HG03521 (cell line): ENCODE measurements at regions not wholly inside any gene's neighbourhood (a gene's known extent, or its start where the extent isn't known, plus 50 kb on each side); places are given as distances from the start of the nearest gene placed in this dataset.
"Not testable (repeated sequence)": the region's sequence is repeated elsewhere in the genome, so short reads cannot be mapped to it uniquely, and the experiment has no call there.

ENCODE experiments used
- ATAC-seq: cut with Tn5 transposase; IDR thresholded peaks from one replicate; pipeline ENCODE4 v1.9.1; 2021; ENCODE audit warnings: mild to moderate bottlenecking, moderate library complexity; ENCODE audit not compliant: unreplicated experiment

DNA sequence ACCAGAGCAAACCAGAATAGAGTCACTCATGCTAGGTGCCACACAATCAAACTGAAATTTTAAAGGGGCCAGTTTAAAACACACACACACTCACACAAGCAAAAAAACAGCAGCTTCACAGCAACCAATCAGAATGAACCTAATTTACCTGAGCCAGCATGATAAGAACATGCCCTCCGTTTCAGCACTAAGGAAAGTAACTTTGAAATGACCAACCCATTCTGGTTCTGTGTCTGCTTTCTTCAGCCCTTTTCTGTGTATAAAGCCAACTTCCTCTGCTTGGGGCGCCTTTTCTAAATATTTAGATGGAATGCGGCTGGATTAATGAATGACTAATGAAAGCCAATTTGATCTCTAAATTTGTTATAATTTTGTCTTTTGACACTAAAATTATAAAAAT, 629.1 kb downstream of the ZEB2 start:
- ATAC-seq: no peak

GRCh38 chr2:143889216-143889615, 630.7 kb downstream of the ZEB2 start:
- ATAC-seq: no peak

DNA sequence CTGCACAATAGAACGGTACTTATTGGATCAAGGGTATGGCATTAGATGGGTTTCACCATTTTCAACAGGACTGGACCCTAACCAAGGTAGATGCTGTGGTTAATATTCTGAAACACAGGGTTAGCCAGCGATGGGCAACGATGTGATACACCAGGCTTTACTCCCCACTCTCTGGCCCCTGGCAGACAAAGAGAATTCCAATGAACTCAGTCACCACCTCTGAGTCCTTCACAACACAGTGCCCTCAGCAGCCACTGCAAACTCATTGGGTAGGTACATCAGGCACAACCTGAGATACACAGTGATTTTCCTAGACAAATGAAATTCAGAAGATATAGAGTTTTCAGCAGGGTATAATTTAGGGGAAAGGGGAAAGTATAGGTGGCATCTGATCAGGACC, 634.5 kb downstream of the ZEB2 start:
- ATAC-seq: no peak

DNA sequence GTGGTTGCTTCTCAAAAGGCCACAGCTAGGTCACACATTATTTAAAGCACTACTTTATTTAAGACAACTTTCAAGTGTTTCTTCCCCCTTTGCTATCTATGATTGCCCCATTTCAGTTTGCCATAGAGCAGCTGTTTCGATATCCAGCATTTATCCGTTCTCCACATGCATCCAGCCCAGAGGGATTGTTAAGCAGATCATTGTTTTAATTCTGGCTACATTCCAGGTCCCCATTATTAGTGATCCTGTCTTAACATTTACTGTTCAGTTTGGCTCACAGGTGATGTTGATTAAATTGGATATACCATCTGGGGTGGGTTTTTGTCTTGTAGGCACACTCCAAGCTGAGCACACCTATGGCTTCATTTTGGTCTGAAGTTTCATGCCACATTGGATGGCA, 638.7 kb downstream of the ZEB2 start:
- ATAC-seq: no peak

GRCh38 chr2:143877876-143878530, 641.9 kb downstream of the ZEB2 start:
- no peak for ATAC-seq

DNA sequence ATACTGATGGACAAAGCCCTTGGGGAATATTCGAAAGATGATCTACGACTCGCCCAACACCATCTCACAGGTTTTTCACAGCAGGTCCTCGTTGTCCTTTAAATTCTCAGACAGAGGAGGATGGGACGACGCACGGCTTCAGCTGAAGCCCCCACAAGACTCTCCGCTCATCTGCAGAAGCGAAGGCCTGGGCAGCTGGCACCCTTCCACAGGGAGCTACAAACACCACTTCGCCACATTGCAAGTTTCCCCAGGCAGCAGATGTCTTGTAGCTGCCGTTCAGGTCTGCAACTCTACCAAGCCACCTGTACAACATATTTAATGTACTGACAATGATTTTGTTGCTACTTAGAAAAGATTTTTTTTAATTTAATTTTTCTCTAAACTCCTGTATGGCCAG, 642.9 kb downstream of the ZEB2 start:
- no peak for ATAC-seq

- no peak for ATAC-seq
These were observed 644.4 kb downstream of the ZEB2 start for GRCh38 chr2:143875295-143876233.

GRCh38 chr2:143873886-143874285, 646.0 kb downstream of the ZEB2 start:
- no peak for ATAC-seq

GRCh38 chr2:143870696-143871095, 649.2 kb downstream of the ZEB2 start:
- no peak for ATAC-seq

DNA sequence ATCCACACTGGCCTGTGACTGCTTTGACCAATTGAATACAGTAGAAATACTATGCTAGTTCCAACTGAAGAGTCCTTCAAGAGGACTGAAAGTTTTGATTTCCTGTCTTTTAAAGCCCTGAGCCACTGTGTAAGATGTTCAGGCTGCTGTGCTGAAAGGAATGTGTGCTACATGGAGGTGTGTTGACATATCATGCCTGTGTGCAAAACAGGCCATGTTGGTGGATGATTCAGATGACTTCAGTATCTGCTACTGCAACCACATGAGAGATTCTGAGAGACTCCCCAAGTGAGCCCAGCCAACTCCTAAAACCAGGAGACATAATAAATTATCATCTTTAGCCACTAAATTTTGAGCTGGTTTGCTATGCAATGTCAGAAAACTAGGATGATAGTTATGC, 662.9 kb downstream of the ZEB2 start:
- no peak for ATAC-seq

GRCh38 chr2:143852759-143853158, 667.2 kb downstream of the ZEB2 start:
- ATAC-seq: no peak

- ATAC-seq: no peak
These were observed 669.8 kb downstream of the ZEB2 start for GRCh38 chr2:143850084-143850483.

DNA sequence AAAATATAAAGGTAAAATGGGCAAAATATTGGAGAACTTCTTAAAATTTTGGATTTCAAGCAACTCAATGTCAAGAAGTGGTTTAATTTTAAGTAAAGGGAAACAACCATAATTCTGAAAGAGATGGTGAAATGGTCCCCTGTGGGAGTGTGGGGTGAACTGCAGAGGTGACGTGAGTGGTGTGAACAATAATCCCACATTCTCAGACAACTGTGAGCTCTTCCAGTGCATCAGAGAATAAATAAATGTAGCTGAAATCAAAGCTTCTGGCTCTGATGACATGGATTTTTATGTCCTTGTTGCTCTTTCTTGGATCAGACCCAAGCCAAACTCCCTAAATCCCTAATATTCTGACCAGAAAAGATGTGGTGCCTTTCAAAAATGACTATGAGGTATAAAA, 672.7 kb downstream of the ZEB2 start:
- ATAC-seq: no peak

- no peak for ATAC-seq
These were observed 674.9 kb downstream of the ZEB2 start for GRCh38 chr2:143844986-143845385.

DNA sequence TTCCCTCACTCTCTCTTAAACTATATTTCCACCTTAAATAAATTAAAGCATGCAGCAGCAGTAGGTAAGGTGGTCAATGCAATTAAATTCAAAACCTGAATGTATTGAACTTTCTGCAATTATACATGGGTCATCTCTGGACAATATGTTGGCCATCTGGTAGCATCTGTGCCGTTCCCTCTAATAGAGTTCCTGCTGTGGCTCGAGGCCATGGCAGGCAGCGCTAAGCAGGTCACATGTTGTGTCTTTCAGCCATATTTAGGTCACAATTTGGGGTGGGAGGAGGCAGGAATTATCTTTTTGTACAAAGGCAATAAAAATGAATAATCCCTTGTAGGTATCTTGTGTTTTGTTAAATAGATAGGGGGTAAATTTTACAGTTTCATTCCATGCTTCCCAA, 676.2 kb downstream of the ZEB2 start:
- no peak for ATAC-seq

DNA sequence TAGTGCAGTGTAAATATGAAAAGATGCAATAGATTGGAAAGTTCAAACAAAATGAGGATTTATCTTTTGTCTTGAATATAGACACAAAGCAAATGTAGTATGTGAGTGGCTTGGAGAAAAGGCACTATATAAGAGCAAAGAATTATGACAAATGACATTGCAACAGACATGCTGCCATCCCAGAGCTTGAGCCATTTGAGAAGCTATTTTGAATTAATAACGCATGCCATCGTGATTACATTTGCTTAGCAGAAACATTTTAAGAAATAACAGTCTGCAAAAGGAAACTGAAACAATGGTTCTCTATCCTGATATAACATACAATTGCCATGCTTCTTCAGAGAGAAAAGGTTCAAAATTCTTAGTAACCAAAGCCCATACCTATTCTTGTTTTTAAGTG, 677.1 kb downstream of the ZEB2 start:
- ATAC-seq: no peak

GRCh38 chr2:143841935-143842334, 678.0 kb downstream of the ZEB2 start:
- no peak for ATAC-seq

GRCh38 chr2:143840601-143841000, 679.3 kb downstream of the ZEB2 start:
- ATAC-seq: no peak

DNA sequence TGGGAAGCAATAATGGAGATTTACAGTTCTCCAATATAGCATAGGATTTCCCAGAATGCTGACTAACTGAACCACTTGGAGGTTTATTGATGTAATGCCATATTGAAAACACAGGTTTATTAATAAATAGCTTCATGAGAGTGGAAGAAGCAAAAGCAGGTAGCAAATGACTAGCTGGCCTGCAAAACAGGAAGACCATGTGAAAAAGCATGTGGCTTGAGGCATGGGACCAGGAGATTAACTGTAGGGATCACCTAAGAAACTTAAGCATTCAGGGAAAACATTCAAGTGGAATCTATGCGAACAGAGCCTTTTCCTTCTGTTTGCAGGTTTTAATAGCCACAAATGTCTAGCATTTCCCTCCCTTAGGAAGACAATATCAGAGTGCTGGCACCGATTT, 679.7 kb downstream of the ZEB2 start:
- no peak for ATAC-seq

DNA sequence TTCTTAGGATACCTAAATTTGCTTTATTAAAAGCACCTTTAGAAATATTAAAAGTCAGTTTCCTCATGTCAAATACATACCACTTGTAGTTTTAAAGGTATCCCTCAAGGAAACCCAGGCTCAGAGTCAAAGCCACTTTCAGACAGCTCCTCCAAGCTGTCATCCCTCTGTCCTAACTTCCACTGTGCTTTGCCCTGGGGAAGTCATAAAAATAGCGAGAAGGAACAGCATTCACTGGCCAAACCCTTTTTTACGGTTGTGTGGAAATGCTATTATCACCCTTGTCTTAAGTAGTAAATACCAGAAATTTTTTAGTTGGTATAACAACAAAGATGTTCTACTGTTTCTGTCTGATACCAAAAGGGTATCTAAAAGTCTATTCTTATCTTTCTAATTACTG, 680.5 kb downstream of the ZEB2 start:
- no peak for ATAC-seq

- not testable (repeated sequence) for ATAC-seq
These were observed 682.9 kb downstream of the ZEB2 start for GRCh38 chr2:143837055-143837454.

DNA sequence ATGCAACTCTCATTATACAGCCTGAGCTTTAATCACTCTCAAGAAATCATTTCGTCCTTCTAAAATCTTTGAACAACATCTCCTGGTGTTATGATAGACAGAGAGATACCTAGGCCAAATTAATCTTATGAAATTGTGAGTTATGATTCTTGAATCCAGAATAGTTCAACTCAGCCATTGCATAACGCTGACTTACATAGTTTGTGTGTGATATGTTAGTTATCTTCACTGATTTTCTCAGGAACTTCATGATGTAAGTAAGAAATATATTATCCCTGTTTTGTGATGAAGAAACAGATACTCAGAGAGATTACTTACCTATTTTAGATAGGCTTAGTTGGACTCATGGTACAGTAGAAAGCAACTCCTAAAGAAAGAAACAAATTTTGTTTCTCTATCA, 684.4 kb downstream of the ZEB2 start:
- ATAC-seq: no peak
